ENCODE measurements at regions not wholly inside any gene's neighbourhood (a gene's known extent, or its start where the extent isn't known, plus 50 kb on each side); places are given as distances from the start of the nearest gene placed in this dataset.

DNA sequence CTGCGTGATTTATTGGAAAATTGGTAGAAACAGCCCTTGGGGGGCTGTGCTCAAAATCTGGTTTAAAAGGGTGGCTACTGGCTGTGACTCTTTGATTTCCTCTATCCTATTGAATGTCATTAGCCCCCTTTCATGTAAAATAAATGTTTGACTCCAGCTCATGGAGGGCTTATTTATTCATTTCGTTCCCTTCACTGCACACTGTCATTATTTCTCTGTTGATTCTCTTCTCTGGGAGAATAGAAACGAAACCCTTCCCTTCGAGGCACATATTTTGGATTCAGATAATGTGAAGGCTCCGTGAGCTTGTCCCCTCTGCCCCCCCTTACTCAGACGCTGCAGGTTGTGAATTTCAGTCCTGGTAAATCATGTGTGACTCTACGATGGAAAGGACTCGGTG is 203.9 kb upstream of the GPR26 start:
- no peak for DNase-seq

DNA sequence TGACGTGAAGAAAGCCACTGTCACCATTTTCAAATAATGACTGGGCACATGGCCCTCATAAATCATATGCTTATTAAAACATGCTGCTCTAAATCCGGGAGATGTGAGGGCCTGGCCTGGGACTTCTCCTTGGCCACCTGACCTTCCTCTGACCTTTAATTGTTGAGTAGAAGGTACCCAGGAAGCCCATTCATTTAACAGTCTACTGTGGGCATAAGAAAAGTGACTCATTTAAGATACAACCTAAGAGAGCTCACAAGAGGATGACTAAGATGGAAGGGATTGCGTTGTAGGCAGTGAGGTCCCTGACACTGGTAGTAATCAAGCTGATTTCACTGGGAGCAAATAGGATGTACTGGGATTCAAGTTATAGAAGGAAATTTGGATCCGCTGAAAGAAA is 203.4 kb upstream of the GPR26 start:
- no peak for DNase-seq

DNA sequence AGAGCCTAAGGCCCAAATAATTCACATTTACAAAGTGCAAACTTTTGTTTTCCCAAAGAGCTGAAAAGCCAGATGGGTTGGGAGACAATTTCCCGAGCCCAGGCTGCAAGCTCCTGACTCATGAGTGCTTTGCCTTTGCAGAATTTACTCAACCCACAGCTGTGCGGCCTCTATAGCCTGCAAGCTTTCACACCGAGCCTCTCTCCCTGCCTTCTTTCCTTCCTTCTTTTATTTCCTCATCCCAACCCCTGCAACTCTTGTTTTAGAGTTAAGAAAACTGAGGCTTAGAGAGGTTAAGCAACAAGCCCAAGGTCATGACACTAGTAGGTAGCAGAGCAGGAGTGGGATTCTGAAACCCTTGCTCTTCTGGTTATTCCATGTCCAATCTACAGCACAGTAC is 203.0 kb upstream of the GPR26 start:
- no peak for DNase-seq

DNA sequence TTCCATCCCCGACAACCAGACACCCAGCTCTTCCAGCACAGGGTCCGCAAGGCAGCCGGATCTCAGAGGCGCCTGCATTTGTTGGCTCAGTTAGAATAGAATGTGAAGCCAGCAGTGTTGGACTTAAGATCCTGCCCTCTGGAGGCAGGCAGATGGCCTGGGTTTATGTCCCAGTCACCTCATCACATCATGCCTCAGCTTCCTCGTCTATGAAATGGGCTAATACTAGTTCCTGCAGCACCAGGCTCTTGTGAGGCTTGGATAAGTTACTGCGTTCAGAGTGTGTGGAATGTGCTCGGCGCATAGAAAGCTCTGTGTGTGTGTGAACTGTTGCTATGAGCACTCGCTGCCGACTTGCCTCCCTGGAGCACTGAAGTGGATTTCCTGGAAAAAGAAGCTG is 202.5 kb upstream of the GPR26 start:
- no peak for DNase-seq

DNA sequence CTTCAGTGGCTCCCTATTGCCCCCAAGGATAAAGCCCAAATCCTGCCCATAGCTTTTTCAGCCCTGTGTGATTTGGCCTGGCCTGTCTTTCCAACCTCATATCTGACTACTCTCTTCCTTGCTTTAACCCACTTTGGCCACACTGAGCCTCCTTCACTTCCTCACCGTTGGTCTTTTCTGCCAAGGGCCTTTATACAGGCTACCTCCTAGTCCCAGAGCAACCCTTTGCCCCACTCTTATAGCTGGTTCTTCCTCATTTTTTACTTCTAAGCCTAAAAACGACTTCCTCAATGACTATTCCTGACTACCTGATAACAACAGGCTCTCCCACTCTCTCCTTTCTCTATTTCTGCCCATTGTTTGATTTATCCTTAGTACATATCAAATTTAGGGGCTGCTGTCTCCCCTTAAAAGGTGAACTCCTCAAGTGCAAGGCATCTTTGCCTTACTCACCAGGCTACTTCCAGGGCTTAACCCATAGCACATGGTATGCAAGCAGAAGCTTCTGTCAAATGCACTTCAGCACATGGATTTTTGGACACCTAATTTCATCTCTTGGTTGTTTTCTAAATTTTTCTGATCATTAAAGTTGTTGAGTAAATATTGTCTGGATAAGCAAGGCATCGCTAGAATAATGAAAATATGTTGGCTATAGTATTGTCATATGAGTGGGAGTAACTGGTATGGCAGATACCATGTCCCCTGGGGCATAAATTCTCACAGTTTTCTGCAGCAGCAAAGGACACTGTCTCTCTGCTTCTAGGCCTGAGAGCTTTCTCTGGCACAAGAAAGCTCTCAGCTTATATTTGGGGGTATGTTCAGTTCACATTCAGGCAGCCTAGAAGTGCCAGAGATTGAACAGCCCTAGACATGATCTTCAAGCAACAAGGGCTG is 201.5 kb upstream of the GPR26 start:
- DNase-seq, result no peak

DNA sequence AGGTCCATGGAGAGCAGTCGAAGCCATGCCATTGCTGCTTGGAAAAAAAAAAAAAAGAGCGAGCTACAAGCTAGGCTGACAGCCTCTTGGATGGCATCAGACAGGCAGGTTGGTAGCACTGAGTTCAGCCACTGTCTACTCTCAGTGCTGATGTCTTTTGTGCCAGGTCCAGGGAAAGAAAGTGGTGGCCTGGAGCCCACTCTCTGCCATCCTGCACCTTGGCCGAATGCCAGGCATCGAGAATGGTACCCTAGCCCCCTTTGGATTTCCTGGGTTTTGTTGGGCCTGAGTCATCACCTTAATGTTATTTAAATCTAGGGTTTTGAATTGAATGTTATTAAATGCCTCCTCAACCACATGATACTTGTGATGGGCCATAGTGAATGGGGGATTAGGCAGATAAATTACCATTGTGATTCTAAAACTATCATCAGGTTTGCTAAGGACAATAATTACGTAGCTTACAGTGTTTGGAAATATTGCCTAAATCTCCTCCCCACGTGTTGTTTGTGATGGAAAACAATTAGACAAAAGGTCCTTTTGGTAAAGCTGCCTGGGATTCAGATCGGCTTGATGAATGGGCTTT is 195.7 kb upstream of the GPR26 start:
- no peak for DNase-seq

DNA sequence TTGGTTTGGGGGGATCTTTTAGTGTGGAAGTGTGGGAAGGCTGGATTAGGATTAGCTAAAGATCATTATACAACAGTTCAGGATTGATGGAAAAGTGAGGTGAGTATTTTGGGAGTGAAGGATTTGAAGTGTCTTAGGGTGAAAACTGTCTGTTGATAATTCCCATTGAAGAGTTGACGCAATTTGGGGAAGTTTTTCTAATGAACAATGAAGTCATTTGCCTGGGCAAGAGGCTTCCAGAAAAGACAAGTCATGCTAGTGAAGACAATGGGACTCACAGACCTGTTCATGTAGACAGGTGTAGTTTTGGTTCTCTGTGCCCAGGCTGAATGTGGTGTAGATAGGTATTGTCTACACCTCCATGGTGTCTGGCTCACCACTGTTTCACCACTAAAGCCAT is 194.3 kb upstream of the GPR26 start:
- DNase-seq, result no peak

DNA sequence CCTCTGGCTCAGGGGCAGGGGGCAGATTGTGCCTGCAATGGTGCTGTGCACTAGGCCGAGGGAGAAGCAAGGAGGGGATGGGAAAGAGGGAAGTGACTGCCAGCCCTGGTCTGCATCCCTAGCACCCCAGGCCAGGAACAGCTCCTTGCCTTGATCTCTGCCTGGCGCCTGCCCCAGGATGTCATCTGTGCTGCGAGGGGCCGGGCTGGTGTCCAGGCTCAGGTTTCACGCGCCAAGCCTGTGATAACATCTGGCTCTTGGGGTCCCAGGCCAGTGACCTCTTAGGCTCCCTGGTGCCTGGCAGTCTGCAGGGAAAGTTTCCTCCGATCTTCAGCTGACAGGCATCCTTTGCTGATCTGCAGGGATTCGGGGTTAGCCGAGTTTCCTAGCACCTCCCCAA is 193.5 kb upstream of the GPR26 start:
- peak; percentile 87 for DNase-seq

DNA sequence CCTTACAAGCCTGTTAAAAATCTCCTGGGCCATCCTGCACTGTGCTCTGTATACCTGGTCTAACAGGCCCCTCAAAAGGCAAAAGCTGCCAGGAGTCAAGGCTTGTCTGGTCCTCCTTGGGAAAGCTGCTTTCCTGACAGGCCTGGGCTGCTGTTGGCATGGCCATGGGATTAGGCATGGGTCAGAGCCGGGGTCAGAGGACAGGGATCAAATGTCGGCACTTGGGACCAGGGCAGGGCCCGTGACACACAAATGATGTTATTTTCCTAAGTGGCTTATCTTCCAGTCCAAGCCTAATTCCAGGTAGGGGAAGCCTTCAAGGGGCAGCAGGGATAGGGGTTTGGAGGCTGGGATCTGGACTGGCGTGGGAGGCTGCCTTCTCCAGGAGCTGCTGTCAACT is 191.5 kb upstream of the GPR26 start:
- no peak for DNase-seq

DNA sequence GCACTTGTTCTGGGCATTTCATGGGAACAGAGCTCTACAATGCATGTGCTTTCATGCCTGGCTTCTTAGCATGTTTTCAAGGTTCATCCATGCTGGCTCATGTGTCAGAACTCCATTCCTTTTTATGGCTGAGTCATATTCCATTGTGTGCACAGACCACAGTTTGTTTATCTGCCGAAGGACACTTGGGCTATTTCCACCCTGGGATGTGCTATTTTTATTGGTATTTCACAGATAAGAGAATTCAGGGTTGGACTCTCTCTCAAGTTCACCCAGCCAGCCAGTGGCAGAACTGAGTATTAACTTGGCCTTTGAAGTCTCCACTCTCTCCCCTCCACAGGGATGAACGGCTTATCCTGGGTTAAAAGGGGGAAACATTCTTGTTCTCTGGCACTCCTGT is 190.7 kb upstream of the GPR26 start:
- DNase-seq, result no peak

DNA sequence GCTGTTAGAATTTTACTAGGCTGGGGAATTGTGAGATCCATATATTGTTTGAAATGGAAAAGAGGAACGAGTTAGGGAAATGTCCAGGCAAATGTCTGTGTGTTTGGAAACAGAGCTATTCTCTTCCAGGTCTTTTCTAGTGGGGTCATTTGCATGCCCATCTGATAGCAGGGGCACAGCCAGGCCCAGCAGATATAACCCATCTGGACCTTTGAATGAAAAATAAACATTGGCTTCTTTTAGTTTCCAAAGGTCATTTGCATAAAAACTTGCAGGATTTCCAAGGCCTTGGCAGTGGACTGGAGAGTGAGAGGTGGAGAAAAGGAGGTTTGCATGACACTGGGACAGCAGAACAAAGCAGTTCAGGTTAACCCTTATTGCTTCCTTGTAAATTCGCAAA is 188.0 kb upstream of the GPR26 start:
- DNase-seq, result no peak

DNA sequence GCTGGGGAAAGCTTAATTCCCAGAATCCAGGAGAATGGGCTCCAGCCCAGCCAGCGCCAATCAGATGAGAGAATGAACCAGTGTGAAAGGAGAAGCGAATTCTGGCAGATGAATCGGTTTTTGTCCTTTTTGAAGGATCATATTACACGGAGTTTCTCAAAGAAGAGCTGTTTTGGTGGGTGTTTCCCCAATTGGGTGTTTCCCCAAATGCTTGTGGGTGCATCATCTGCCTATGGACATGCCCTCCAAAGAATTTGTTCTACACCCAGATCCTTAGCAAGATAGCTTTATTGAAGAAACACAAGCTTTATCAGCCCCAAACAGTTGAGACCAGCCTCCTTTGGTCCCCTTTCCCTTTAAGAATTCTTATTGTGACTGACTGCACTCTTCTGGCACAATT is 186.5 kb upstream of the GPR26 start:
- DNase-seq, result no peak

DNA sequence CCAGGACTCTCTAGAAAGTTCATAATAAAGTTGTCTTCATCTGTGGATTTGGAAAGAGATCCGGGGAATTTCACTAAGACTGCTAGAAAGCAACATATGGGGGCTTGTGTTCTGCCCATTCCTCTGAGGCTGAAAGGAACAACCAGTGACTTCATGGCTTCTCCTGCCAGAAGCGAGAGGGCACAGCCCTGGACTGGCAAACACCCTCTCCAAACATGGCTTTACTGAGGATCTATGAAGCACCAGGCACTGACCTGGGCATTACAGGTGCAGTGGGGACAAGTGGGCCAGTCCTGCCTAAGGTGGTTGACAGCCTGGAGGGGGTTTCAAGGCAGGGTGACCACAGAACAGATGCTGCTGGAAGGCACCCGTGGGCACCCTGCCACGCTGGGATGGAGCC is 185.8 kb upstream of the GPR26 start:
- no peak for DNase-seq

DNA sequence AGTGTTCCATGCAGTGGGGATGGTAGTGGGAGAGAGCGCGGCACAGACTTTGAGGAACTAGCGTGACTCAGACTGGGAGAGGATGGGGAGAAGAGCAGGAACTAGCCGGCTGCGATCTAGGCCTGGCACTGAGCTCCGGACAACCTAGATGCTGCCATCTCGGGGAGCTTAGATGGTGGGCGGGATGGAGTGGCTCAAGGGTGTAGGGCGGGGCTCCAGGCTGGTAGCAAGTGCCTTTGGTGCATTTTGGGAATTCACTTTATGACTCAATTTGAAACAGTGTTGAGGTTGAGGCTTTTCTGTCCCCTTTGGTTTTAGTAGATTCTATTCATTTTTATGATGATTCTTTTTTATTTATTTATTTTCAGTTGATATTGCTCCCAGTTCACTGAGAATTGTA is 185.3 kb upstream of the GPR26 start:
- no peak for DNase-seq

DNA sequence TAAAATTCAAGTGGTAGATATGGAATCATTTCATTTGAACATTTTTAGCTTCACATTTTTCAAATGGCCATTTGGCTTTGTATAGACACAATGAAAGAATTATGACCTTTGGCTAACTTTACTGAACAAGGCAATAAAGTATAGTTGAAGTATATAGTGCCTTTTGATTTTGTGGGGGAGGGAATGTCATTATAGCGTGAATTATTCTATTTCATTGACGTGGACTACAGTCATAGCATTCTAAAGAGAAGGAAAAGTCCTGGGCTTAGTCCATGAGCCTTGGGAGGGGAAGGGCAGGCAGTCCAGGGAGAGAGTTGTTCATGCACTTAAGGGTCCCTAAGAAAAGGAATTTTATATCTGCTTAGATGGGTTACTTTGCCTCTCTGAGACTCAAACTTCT is 181.4 kb upstream of the GPR26 start:
- DNase-seq, result no peak

DNA sequence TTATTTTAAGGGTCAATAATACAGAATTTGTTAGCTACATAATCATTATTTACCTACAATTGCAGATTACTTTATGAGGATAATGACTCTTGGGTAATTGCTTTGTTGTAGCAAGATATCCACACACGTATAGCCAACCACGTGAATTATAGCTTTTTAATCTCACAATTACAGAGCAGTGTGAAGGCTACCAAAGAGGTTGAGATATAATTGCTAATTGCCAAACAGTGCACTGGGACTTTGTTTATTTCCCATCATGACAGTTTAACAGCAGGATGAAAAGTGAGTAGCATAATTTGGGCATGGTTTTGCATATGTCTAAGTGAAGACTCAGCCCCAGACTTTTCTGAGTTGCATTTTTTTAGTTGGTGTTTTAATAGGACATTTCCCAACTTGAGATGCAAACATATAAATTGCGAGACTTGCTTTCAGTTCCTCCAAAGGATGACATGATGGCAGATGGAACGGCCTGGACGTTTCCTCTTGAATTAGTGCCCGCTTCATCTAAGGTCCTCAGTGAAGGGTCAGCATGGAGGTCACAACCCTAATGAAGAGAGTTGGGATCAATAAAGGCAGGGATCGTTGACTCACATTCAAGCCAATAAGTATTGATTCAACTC is 180.7 kb upstream of the GPR26 start:
- no peak for DNase-seq

DNA sequence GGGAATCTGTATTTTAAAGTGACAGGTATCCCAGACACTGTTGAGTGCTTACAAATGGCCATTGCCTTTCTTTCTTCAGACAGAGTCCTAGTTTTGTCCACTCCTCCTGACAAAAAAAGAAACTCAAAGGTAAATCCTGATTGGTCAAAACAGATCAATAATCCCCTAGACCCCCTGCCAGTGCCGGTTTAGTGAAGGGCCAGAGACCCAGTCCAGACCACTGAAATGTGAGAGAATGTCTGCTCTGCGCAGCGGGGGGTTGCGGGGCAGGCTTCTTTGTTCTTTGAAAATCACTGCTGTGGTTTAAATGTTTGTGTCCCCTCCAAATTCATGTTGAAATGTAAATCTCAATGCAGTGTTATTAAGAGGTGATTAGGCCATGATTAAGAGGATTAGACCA is 177.7 kb upstream of the GPR26 start:
- no peak for DNase-seq

DNA sequence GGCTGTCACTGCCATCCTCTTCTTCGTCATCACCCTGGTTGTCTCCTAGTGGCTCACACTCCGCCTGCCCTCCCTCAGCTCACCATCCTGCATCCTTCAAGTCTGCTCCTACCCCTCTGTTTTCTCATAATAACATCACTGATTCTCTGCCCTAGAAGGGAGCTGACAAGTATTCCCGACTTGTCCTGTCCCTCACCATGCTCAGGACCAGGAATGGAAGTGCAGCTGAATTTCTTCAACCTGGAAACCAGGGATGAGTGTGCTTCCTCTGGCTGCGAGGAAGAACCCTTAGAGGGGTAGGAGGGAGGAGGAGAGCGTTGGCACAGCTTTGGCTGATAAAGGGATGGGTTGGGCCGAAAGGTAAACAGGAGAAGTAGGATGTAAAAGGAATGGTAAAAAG is 174.8 kb upstream of the GPR26 start:
- DNase-seq, result no peak

DNA sequence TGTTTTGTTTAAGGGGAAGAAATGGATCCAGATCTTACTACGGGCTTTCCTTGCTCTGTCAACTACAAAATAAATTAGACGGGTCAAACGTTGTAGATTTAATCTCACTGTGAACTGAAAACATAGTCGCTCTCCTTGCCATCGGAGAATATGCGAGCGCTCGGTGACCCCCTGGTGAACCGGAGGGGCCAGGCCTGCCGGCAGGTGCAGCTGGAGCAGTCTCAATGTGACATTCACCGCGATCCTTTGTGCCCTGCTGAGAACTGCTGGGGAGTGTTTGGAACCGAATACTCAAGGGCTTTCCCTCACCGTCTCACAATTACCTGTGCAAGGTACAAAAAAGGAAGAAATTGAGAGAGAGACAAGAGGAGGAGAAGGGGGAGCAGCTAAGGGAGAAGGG is 174.1 kb upstream of the GPR26 start:
- DNase-seq, result no peak

DNA sequence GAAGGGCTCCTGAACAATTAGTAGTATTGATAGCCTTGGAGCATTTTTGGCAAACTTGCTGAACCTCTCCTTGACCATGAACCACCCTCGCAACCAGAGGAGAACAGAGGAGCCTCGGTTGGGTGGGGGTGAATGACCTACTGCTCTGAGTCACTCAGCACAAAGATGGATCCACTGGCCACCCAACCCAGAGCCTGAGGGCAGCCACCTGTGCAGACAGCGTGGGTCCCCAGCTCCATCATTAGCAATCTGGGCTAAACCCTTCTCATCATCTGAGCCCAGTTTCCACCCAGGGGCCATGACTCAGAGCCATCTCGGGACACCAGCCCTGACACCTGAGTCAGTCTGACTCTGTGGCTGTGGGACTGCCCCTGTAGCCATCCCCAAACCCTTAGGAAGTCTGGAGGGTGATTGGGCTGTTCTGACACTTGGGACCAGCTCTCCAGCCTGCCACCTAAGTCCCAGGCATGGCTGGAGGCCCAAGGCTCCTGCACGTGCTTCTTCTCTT is 171.8 kb upstream of the GPR26 start:
- no peak for DNase-seq

DNA sequence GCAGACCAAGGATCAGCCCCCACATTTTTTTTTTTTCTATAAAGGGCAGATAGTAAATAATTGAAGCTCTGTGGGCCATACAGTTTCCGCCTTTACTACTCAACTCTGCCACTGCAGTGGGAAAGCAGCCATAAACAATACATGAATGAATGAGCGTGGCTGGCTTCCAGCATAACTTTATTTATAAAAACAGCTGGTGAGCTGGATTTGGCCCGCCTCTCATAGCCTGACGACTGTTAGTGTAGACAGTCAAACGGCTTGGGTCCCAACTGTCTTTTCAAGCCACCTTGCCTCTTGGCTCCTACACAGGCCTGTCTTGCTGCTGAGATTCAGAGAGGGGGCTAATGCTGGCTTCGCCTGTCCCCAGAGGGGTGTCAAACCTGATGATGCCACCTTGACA is 169.8 kb upstream of the GPR26 start:
- no peak for DNase-seq

DNA sequence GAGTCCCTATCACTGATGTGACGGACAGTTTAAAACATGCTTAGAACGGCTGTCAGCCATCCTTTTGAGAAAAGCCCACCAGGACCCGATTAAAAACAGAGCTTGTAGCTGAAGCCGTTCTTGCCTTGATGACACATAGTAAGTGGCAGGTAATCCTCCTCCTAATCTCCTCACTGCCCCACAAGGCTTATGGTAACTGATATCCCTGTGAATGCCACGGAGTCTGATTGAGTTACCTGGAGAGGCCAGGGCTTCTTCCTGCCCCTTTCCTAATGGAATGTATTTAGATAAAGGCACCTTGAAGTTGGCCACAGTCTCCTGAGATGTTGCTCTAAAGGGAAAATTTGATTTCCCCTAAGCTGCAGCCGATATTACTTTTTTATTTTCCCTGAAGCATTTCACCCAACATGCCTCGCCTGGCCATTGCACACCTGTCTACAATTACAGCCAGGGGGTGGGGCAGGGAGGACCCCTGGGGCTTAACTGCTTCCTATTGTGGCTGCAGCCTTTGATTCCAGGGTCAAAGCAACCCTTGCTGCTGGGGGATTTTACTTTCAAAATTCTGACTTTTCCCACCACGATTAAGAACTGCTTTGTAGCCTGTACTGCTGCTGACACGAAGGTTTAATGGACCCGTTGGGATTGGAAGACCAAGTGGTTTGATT is 169.0 kb upstream of the GPR26 start:
- DNase-seq, result no peak

DNA sequence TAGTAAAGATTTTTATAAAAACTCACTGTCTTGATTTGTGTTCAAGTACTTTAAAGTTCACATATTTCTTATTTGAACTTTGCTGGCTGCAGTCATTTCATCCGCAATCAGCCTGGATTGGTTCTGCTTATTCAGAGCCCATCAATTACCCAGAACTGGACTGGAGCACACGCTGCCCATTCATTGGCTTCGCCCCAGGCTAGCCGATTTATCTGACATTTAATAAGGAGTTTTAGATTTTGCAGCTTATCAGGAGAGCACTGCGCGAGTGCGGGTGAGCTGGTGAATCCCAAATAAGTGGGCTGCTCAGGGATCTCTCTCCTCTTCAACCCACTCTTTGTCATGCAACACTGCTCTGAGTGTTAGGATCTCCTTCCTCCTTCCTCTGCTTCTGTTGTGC is 166.0 kb upstream of the GPR26 start:
- no peak for DNase-seq

DNA sequence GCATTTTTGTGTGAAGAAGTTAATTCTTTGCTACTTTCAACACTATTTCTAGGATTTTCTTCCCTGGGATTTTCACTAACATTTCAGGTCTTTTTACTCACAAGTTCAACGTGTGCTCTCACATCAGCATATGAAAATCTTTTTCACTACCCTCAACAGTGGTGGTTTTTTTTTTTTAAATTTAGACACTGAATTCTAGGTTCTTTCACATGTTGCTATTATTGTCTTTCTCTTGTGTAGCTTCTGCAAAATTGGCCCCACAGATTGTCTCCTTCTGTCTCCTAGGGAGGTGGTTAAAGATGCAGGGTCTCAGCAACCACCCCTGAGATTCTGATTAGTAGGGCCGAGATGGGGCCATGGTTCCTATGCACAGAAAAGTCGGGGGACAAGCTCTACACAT is 165.0 kb upstream of the GPR26 start:
- no peak for DNase-seq
